ENCODE measurements at regions not wholly inside any gene's neighbourhood (a gene's known extent, or its start where the extent isn't known, plus 50 kb on each side); places are given as distances from the start of the nearest gene placed in this dataset.

DNA sequence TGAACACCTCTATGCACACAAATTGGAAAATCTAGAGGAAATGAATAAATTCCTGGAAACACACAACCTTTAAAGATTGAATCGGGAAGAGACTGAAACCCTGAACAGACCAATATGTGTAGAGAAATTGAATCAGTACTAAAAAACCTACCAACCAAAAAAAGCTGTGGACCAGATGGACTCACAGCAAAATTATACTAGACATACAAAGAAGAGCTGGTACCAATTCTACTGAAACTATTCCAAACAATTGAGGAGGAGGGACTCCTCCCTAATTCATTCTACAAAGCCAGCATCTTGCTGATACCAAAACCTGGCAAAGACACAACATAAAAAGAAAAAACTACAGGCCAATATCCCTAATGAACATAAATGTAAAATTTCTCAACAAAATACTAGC lies 54.4 kb upstream of the SEZ6L start:
- Histone ChIP-seq H3K4me3 (ENCODE audit: low read length) (no peak overlapping the region), H3K27ac (ENCODE audit: low read length) (no peak overlapping the region), H3K4me1 (ENCODE audit: control insufficient read depth, insufficient read depth, low read length) (no peaks in the 10 kb centered on the region), H3K27me3 (ENCODE audit: control insufficient read depth, insufficient read depth) (no peaks in the 10 kb centered on the region), H3K9me3 (ENCODE audit: control insufficient read depth, low read length) (no peaks in the 10 kb centered on the region)
- DNase-seq (no peak), ATAC-seq (no peak)
- intact Hi-C loops (cut with DNase I), result no loop called here
- 83% methylated on average over 1 of the region's 1 CpG for WGBS

DNA sequence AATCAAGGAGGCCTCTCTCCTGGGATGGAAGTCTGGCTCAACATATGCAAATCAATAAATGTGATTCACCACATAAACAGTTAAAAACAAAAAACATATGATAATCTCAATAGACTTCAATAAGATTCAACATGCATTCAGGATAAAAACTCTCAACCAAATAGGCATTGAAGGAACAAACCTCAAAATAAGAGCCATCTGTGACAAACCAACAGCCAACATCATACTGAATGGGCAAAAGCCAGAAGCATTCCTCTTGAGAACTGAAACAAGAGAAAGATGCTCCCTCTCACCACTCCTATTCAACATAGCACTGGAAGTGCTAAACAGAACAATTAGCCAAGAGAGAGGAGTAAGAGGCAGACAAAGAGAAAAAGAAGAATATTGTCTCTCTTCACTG lies 54.0 kb upstream of the SEZ6L start:
- Histone ChIP-seq H3K9me3 (ENCODE audit: control insufficient read depth, low read length) (no peaks in the 10 kb centered on the region), H3K4me1 (ENCODE audit: control insufficient read depth, insufficient read depth, low read length) (no peaks in the 10 kb centered on the region), H3K4me3 (ENCODE audit: low read length) (no peak overlapping the region), H3K27ac (ENCODE audit: low read length) (no peak overlapping the region), H3K27me3 (ENCODE audit: control insufficient read depth, insufficient read depth) (no peaks in the 10 kb centered on the region)
- no peak for ATAC-seq
- intact Hi-C loops (cut with DNase I), result no loop called here
- DNase-seq, result no peak

Data from right cardiac atrium (tissue), 5 donors.